ENCODE measurements at regions not wholly inside any gene's neighbourhood (a gene's known extent, or its start where the extent isn't known, plus 50 kb on each side); places are given as distances from the start of the nearest gene placed in this dataset.
"Not testable (repeated sequence)": the region's sequence is repeated elsewhere in the genome, so short reads cannot be mapped to it uniquely, and the experiment has no call there.

DNA sequence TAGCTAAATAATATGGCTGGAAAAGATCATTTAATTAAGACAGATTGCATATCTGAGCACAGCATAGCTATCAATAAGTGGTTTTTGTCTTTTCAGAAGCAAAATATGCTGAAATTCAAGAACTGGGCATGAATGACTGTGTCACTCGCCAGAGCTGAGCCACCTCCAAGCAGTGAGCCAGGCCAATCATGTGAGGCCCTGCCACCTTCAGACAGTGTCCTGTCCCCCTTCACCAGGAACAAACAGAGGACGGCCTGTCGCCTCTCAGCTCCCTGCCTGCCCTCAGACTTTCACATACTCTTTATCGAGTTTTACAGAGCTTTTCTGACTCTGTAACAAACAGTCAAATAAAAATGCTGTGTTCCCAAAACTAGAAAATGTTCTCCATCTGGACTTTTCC, 171.0 kb upstream of the TSC22D1 start:
- DNase-seq, result no peak

DNA sequence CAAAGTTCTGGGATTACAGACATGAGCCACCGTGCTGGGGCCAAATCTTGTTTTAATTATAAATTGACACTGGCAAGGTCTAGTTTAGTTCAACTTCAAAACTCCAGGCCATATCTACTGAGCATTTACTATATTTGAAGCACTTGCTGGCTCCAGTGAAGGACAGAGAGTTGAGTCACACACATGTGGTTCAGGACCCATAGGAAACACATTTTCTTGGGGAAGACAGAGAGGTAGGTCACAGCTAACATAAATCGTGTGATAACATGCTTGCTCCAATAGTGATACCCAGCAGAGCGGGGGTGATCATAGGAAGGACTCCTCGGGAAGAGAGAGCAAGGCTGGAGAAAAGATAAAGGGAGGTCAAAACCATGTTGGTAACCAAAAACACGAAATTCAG, 170.6 kb upstream of the TSC22D1 start:
- no peak for DNase-seq

DNA sequence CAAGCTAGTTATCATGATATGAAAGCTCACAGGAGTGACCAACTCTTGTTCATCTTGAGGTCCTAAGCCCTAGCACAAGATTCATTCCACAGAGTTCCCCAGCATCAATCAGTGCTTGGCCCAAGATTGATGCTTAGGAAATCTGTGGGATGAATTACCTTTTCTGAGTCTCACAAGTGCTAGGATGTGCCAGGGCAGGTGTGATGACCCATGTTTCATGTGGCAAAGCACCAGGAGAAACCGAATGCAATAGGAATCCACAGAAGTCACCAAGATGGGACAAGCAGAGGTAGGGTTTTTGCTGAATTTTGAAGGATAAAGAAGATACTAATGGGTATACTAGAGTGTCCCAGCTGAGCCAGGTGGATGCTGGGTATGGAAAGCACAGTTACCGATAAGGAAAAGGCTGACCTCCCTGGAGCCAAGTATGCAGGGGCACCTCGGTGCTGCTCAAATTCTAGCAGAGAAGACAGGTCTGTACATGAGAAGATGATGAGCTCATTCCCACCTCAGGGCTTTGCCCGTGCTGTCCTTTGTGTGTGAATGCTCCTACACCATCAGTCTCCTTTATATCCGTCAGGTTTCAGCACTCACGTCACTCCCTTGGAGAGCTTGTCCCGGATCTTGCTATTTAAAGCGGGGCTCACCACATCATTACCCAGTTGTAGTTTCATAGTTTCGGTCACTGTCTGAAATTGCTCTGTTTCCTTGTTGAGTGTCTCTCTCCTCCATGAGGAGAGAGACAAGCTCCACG, 168.9 kb upstream of the TSC22D1 start:
- DNase-seq, result no peak

DNA sequence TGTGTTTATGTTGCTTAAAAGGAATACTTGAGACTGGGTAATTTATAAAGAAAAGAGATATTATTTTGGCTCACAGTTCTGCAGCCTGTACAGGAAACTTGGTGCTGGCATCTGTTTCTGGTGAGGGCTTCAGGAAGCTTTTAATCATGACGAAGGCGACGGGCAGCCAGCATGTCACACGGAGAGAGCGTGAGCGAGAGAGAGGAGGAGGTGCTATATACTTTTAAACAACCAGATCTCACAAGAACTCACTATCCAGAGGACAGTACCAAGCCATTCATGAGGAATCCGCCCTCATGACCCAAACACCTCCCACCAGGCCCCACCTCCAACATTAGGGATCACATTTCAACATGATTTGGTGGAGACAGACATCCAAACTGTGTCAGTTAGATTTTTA, 163.4 kb upstream of the TSC22D1 start:
- DNase-seq, result no peak

- DNase-seq, result no peak
Observed at GRCh38 chr13:44739120-44739519, 163.0 kb upstream of the TSC22D1 start.

DNA sequence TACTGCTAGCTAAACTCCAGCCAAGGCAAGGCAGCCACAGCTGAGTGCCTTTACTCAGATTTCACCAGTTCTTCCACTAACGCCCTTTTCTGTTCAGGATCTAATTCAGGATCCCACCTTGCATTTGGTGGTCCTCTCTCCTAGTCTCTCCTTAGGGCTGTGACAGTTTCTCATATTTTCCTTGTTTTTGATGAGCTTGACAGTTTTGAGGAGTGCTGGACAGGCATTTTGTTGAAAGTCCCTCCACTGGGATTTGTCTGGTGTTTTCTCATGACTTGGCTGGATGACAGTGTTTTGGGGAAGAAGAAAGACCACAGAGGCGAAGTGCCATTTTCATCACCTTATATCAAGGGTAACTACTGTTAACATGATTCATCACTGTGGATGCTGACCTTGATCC, 162.3 kb upstream of the TSC22D1 start:
- DNase-seq, result no peak

DNA sequence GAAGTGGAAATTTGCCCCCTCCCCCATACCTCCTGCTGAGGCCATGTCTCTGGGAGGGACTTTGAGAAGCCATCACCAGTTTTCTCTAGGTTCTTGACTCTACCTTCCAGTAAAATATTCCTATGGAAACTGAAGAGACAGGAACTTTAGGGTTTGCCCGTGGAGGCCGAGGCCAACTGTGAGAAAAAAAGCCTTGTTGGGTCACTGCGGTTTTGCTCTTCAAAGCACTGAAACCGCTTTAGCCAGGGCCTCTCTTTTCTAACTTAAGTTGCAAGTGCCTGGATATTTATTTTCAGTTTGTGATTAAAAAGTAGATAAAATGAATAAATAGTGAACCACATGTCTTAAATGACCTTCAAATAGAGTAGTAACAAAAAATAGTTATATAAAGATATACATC, 159.7 kb upstream of the TSC22D1 start:
- no peak for DNase-seq

DNA sequence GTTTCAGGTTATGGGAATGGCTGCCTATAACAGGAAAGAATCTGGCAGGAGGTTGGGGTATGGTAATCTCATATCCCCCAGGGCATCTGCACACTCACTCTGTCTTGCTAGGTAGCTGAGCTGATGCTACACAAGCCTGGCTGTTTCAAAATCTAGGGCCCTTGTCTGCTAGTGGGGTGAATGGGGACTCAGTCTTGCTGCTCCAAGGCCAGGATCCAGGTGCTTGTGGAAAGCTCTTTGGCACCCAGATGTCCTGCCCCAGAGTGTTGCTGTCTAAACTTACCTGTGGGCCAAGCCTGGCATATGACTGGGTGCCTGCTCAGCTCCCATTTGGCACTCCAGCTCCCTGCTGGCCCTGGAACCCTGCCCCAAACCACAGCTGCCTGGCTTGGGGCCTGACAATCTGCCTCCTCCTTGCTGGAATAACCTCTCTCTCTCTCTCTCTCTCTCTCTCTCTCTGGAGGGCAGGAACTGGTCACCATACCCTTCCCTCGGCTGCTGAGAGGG, 158.1 kb upstream of the TSC22D1 start:
- no peak for DNase-seq

GRCh38 chr13:44732503-44733098, 156.5 kb upstream of the TSC22D1 start:
- no peak for DNase-seq

DNA sequence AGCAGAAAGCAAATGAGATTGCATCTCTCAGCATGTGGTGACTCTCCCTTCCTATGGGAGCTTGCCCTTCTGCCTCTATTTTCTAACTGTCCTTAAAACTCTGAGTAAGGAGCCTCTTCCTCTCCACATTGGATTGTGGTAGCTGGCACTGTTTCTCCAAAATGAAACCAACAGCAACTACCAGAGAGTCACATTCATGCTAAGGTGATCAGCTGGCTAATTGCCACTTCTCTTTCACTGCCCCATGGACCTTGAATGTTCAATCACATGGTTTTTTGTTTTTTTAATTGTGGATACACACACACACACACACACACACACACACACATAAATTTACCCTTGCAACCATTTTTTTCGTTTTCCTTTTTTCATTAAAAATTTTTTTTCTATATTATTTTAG, 154.7 kb upstream of the TSC22D1 start:
- DNase-seq, result no peak

- no peak for DNase-seq
Observed at GRCh38 chr13:44730099-44730498, 154.0 kb upstream of the TSC22D1 start.

DNA sequence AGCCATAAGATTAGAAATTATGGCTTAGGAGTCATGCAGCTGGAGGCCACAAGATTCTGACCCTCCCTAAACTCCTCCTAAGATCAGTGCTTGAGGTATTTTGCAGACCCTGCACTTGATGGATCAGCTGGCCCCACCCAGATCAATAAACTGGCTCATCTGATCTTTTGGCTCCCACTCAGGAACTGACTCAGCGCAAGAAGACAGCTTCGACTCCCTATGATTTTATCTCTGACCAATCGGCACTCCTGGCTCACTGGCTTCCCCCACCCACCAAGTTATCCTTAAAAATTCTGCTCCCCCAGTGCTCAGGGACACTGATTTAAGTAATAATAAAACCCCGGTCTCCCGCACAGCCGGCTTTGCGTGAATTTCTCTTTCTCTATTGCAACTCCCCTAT, 151.5 kb upstream of the TSC22D1 start:
- DNase-seq, result not testable (repeated sequence)

DNA sequence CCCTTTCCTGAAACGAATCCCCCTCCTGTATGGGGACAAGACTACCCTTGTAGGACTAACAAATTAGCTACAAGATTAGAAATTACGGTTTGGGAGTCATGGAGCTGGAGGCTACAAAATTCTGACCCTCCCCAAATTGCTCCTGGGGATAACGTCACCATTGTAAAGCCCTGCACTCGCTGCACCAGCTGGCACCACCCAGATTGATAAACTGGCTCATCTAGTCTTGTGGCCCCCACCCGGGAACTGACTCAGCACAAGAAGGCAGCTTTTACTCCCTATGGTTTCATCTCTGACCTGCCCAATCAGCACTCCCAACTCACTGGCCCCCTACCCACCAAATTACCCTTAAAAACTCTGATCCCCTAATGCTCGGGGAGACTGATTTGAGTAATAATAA, 150.6 kb upstream of the TSC22D1 start:
- DNase-seq, result no peak

DNA sequence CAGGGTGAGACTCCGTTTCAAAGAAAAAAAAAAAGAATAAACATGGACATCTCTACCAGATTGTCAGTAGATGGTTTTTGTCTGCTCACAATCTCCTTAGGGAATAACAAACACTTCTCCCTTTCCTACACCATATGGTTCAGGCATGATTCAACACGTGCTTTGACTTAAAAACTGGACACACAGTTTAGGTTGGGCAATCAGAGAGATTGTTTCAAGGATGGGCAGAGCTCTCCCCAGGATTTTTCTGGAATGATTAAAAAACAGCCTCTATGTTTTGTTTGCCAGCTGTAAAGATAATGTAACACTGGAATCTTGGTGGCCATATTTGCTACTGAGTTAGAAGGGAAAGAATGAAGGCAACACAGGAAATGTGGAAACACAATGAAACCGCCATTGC, 150.1 kb upstream of the TSC22D1 start:
- no peak for DNase-seq

DNA sequence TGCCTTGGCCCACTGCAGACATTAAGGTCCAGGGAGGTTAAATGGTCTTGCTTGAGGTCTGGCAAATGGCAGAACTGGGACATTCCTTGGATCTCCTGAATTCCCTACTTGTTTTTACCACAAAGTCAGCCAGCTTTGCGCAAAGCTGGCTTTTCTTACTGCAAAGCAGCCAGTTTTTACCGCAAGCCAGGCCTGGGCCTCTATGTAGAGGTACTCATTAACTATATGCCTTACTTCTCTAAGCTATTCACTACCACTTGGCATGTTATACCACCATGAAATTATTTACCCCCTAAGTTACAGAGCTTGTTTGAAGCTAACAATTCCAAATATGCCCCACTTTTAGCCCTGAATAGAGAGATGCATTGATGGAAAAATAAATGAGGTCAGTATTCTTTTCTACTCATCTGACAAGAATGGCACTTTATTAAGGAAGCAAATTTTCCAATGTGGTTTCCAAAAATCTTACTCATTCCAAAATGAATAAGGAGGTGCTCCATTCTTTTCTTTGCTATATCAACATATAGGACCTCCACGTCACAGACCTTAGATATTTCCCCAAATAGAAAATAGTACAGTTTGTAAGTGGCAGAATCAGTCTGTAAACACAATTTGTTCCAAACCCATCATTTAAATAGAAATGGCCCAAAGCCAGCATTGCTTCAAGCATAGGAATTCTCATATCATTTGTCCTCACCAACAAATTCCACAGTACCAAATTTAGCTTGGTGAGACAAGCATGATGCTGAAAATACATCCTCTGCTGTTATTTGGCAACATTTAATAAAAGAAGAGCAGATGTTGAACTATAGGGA, 143.9 kb upstream of the TSC22D1 start:
- no peak for DNase-seq

DNA sequence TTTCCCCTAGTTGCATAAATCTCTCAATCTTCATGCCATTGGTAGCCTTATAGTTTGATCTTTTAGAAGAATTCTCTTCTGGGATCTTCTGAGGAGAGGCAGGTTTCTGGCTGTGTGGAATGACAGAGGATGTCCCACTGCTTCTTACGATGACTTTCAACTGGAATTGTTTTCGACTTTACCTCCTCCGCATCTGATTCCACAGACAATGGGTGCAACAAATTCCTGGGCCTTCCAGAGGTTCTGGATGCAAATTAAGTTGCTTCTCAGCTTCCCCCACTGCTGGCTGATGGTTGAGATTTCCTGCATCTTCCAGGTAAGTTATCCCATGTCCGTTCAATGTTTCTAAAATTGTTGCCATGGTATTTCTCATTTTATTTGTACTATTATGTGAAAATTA, 142.3 kb upstream of the TSC22D1 start:
- no peak for DNase-seq

DNA sequence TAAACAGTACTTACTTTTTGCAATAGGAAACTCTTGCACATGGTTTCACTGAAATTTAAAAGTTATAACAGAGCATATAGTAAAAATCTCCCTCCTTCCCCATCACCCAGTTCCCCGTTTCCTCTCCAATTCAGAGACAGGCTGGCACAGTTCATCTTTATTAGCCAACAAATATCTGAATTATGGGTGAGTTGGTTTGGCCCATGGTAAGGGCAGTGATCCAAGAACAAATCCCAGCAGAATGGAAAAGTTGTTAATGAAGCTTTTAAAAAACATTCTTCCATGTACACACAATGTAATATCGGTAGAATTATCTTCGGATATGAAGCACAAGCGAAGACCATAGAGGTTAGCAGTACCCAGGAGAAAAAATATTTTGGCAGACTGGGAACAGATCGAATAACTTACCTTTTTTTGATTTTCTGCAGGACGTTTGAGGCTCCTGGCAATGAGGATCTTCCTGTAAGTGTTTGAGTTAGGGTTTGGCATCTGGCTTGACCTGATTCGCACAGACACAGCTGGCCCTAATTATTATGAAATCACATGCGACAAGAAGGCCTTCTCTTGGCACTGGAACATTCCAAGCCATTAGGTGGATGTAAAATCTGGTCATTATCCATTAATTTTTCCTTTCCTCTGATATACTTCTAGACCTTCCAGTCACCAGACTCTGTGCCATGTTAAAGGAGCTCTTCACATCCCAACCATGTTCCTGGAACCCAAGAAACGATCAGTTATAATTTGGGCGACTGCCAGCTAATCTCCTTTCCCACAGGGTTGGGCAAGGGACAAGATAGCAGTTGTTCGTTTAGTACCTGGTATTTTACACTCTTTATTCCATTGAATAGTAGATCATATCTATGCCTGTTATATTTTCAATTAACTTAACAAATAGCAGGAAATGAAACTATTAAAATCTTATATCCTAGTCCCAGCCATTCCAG, 139.4 kb upstream of the TSC22D1 start:
- DNase-seq, result no peak

- DNase-seq, result no peak
Observed at GRCh38 chr13:44713788-44714469, 137.8 kb upstream of the TSC22D1 start.

GRCh38 chr13:44711706-44712105, 135.6 kb upstream of the TSC22D1 start:
- no peak for DNase-seq

DNA sequence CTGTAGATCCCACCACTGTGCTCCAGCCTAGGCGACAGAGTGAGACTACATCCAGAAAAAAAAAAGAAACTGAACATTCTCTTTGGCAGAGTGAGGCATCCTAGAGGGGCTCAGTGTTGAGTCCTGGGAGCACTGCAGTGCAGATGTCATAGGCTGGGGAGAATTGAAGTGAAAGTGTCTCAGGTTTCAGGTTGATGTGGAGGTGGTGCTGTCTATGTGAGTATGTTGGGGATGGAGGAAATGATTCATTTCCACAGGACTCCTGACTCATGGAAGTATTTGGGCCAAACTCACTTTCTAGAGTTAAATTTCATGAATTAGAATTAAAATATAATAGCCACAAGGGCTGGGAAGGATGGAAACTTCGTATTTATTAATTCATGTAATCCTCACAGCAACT, 134.4 kb upstream of the TSC22D1 start:
- peak; percentile 55 for DNase-seq

DNA sequence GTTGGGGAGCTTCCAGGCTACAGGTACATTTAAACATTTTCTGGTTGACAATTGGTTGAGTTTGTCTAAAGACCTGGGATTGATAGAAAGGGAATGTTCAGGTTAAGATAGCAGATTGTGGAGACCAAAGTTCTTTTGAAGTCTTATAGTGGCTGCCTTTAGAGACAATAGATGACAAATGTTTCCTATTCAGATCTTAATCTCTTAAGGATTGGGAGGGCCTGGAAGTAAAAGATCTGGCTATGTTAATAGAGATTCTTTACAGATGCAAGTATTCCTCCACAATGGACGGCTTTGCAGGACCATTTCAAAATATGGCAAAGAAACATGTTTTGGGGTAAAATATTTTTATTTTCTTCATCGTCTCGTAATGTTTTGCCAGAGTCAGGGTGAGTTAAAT, 128.7 kb upstream of the TSC22D1 start:
- DNase-seq, result not testable (repeated sequence)

GRCh38 chr13:44703371-44703770, 127.2 kb upstream of the TSC22D1 start:
- no peak for DNase-seq

All from stimulated activated CD4-positive, alpha-beta T cell treated with anti-CD3 and anti-CD28 coated beads, Interleukin-1b, Interleukin-23, amount 100 ng/mL, for 48 hours (primary cell).